ENCODE measurements at regions not wholly inside any gene's neighbourhood (a gene's known extent, or its start where the extent isn't known, plus 50 kb on each side); places are given as distances from the start of the nearest gene placed in this dataset.
"Not testable (repeated sequence)": the region's sequence is repeated elsewhere in the genome, so short reads cannot be mapped to it uniquely, and the experiment has no call there.

DNA sequence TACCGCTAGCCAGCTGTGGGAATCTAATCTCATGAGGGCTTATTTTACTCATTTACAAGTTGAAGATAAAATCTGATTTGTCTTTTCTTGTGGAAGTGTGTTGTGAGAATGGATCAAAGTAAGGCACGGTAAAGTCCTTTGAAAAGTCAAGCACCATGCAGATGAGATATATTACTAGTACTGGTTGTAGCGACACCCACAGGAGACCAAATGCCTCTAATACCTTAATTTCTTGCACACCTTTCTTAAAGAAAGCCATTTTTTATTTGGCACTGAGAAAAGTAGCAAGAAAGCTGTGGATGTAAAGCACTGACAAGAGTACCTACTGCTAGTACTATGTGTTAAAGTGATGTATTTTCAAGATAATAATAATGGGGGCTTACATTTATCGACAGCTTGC is 191.0 kb upstream of the MMS22L start:
- Histone ChIP-seq H3K27ac (ENCODE audit: low read length) (no peak overlapping the region), H3K4me3 (ENCODE audit: low read length) (no peak overlapping the region), H3K9me3 (ENCODE audit: control insufficient read depth, low read length) (no peaks in the 10 kb centered on the region), H3K27me3 (ENCODE audit: control insufficient read depth, insufficient read depth) (no peaks in the 10 kb centered on the region), H3K4me1 (ENCODE audit: control insufficient read depth, insufficient read depth, low read length) (no peaks in the 10 kb centered on the region)
- intact Hi-C loops (cut with DNase I), result no loop called here
- DNase-seq (no peak), ATAC-seq (no peak)
- WGBS, result 69% methylated on average over 4 of the region's 4 CpGs

DNA sequence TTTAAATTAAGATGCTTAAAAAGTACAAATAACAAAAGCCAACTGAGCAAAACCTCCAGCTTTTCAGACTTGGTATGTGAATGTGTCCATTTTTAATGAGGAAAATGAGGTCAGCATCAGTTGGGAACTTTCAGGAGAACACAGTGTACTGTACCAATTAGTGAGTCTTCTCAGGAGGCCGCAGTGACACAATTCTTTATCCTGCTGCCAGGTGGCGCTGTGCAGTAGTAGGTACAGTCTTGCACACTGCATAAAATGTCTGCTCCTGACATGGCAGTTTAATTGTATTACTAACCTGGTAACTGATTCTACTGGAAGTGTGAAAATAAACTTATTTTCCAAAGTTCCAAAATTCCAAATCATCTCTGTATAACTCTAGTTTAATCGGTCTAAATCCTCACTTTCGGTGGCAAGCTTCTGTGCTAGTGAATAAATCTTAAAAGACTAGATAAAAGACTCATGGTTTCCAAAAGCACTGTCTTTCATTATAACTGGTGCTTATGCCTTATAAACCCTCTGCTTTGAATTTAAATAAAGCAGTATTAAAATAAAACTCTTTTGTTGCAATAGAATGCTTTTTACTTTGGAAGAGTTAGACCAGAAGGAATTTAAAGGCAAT is 214.8 kb upstream of the MMS22L start:
- 26% methylated on average over 4 of the region's 4 CpGs for WGBS

GRCh38 chr6:97501853-97502252 is 218.8 kb upstream of the MMS22L start:
- DNase-seq (no peak), ATAC-seq (no peak)
- intact Hi-C loops (cut with DNase I), result no loop called here
- Histone ChIP-seq H3K27ac (ENCODE audit: low read length) (no peak overlapping the region), H3K27me3 (ENCODE audit: control insufficient read depth, insufficient read depth) (no peaks in the 10 kb centered on the region), H3K4me3 (ENCODE audit: low read length) (no peak overlapping the region), H3K9me3 (ENCODE audit: control insufficient read depth, low read length) (no peaks in the 10 kb centered on the region), H3K4me1 (ENCODE audit: control insufficient read depth, insufficient read depth, low read length) (no peaks in the 10 kb centered on the region)
- WGBS, result 29% methylated on average over 2 of the region's 2 CpGs

More for the DNA sequence above, 214.8 kb upstream of the MMS22L start:
- H3K9me3 ChIP-seq (ENCODE audit: control insufficient read depth, low read length), result no peaks in the 10 kb centered on the region
- ATAC-seq (peak; percentile 87 to 89), DNase-seq (peak; percentile 54 to 78 (median 77))
- intact Hi-C loops (cut with DNase I), result loop anchor here in 1 of 4 donors (10.0 kb wide), 1 partner anchor 1627 kb away; no protein-coding TSS in a partner anchor
- H3K27ac ChIP-seq (ENCODE audit: low read length), result no peak overlapping the region
- no peak overlapping the region for H3K4me3 ChIP-seq (ENCODE audit: low read length)
- H3K27me3 ChIP-seq (ENCODE audit: control insufficient read depth, insufficient read depth), result no peaks in the 10 kb centered on the region
- H3K4me1 ChIP-seq (ENCODE audit: control insufficient read depth, insufficient read depth, low read length), result no peaks in the 10 kb centered on the region

DNA sequence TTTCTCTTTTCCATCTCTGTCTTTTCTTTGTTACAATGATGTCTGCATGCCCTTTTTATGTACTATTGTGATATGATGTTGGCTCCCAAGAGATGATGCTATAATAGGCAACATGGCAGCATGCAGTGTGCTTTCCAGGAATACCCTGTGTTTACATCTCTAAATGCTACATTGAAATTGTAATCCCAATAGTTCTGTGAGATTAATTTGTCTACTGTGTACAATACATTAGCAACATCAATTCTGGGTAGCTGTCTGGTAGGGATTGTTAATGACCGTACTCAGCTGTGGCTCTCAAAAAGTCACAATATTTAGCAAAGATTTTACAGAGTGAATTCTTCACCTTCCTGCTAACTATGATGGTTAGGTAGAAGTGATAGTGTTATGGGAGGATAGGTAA is 225.6 kb upstream of the MMS22L start:
- H3K4me3 ChIP-seq (ENCODE audit: low read length), result no peak overlapping the region
- H3K27me3 ChIP-seq (ENCODE audit: control insufficient read depth, insufficient read depth), result no peaks in the 10 kb centered on the region
- H3K9me3 ChIP-seq (ENCODE audit: control insufficient read depth, low read length), result no peaks in the 10 kb centered on the region
- 88% methylated on average over 1 of the region's 1 CpG for WGBS
- intact Hi-C loops (cut with DNase I), result no loop called here
- no peaks in the 10 kb centered on the region for H3K4me1 ChIP-seq (ENCODE audit: control insufficient read depth, insufficient read depth, low read length)
- ATAC-seq (no peak), DNase-seq (no peak)
- H3K27ac ChIP-seq (ENCODE audit: low read length), result no peak overlapping the region

DNA sequence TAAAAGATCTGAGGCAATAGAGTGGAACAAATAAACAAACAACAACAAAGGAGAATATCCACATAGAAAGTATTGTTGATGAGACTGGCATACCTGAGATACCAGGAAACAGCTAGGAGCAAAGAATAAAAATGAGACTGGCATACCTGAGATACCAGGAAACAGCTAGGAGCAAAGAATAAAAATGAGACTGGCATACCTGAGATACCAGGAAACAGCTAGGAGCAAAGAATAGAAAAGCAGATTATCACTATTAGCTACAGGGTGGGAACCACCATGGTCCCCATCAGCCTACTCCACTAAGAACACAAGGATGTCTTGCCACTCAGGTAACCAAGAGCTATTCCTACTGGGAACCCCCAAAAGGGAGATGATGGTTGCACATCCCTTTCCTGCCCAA is 230.2 kb upstream of the MMS22L start:
- H3K4me3 ChIP-seq (ENCODE audit: low read length); H3K27ac ChIP-seq (ENCODE audit: low read length); DNase-seq; H3K9me3 ChIP-seq (ENCODE audit: control insufficient read depth, low read length); intact Hi-C loops (cut with DNase I); ATAC-seq; H3K4me1 ChIP-seq (ENCODE audit: control insufficient read depth, insufficient read depth, low read length); H3K27me3 ChIP-seq (ENCODE audit: control insufficient read depth, insufficient read depth): not testable (repeated sequence)

DNA sequence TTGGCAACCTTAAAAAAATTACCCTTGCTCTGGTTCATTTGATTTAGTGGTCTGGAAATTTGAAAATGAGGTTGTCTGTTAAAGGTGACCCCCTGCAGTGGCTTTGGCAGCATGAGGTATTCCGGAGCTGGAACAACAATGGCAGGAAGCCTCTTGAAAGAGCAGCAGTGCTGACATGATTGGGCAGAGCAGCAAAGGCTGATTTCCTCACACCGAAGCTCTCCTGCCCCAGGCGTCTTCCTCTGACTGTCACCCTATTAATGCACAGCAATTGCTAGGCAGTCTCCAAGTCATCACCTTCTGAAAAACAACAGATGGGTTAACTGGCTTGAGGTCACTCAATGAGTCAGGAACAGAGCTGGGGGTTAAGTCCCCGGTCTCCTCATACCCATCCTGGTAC is 241.8 kb upstream of the MMS22L start:
- Histone ChIP-seq H3K27me3 (ENCODE audit: control insufficient read depth, insufficient read depth) (no peaks in the 10 kb centered on the region), H3K9me3 (ENCODE audit: control insufficient read depth, low read length) (no peaks in the 10 kb centered on the region), H3K4me3 (ENCODE audit: low read length) (no peak overlapping the region), H3K27ac (ENCODE audit: low read length) (no peak overlapping the region), H3K4me1 (ENCODE audit: control insufficient read depth, insufficient read depth, low read length) (no peaks in the 10 kb centered on the region)
- ATAC-seq, result no peak
- 24% methylated on average over 4 of the region's 4 CpGs for WGBS
- intact Hi-C loops (cut with DNase I), result no loop called here
- DNase-seq, result no peak

GRCh38 chr6:97535800-97536199 is 252.8 kb upstream of the MMS22L start:
- ATAC-seq (no peak), DNase-seq (no peak)
- no peak overlapping the region for H3K4me3 ChIP-seq (ENCODE audit: low read length)
- intact Hi-C loops (cut with DNase I), result no loop called here
- 91% methylated on average over 2 of the region's 2 CpGs for WGBS
- no peaks in the 10 kb centered on the region for H3K27me3 ChIP-seq (ENCODE audit: control insufficient read depth, insufficient read depth)
- no peaks in the 10 kb centered on the region for H3K4me1 ChIP-seq (ENCODE audit: control insufficient read depth, insufficient read depth, low read length)
- H3K27ac ChIP-seq (ENCODE audit: low read length), result no peak overlapping the region
- H3K9me3 ChIP-seq (ENCODE audit: control insufficient read depth, low read length), result no peaks in the 10 kb centered on the region

GRCh38 chr6:97548354-97548753 is 265.3 kb upstream of the MMS22L start:
- no peaks in the 10 kb centered on the region for H3K9me3 ChIP-seq (ENCODE audit: control insufficient read depth, low read length)
- no peak overlapping the region for H3K27ac ChIP-seq (ENCODE audit: low read length)
- no peak overlapping the region for H3K4me3 ChIP-seq (ENCODE audit: low read length)
- intact Hi-C loops (cut with DNase I), result no loop called here
- H3K27me3 ChIP-seq (ENCODE audit: control insufficient read depth, insufficient read depth), result no peaks in the 10 kb centered on the region
- H3K4me1 ChIP-seq (ENCODE audit: control insufficient read depth, insufficient read depth, low read length), result no peaks in the 10 kb centered on the region
- ATAC-seq, result no peak
- DNase-seq, result no peak
- 67% methylated on average over 1 of the region's 1 CpG for WGBS

- no peaks in the 10 kb centered on the region for H3K27me3 ChIP-seq (ENCODE audit: control insufficient read depth, insufficient read depth)
- H3K9me3 ChIP-seq (ENCODE audit: control insufficient read depth, low read length), result no peaks in the 10 kb centered on the region
- ATAC-seq, result no peak
- intact Hi-C loops (cut with DNase I), result no loop called here
- WGBS, result 27% methylated on average over 1 of the region's 1 CpG
- no peak overlapping the region for H3K4me3 ChIP-seq (ENCODE audit: low read length)
- H3K4me1 ChIP-seq (ENCODE audit: control insufficient read depth, insufficient read depth, low read length), result no peaks in the 10 kb centered on the region
- DNase-seq, result no peak
- H3K27ac ChIP-seq (ENCODE audit: low read length), result no peak overlapping the region
Observed at GRCh38 chr6:97557355-97557754, 274.3 kb upstream of the MMS22L start.

- intact Hi-C loops (cut with DNase I), result no loop called here
- WGBS, result 83% methylated on average over 5 of the region's 5 CpGs
- H3K9me3 ChIP-seq (ENCODE audit: control insufficient read depth, low read length), result no peaks in the 10 kb centered on the region
- no peaks in the 10 kb centered on the region for H3K4me1 ChIP-seq (ENCODE audit: control insufficient read depth, insufficient read depth, low read length)
- H3K4me3 ChIP-seq (ENCODE audit: low read length), result no peak overlapping the region
- H3K27me3 ChIP-seq (ENCODE audit: control insufficient read depth, insufficient read depth), result no peaks in the 10 kb centered on the region
- DNase-seq, result no peak
- H3K27ac ChIP-seq (ENCODE audit: low read length), result no peak overlapping the region
- no peak for ATAC-seq
Observed at GRCh38 chr6:97563529-97563928, 280.5 kb upstream of the MMS22L start.

DNA sequence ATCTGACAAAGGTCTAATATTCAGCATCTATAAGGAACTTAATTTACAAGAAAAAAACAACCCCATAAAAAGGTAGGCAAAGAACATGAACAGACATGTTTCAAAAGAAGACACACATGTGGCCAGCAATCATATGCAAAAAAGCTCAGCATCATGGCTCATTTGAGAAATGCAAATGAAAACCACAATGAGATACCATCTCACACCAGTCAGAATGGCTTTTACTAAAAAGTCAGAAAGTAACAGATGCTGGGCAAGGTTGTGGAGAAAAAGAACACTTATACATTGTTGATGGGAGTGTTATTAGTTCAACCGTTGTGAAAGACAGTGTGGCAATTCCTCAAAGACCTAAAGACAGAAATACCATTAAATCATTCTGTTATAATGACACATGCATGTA is 289.9 kb upstream of the MMS22L start:
- Histone ChIP-seq H3K27ac (ENCODE audit: low read length) (no peak overlapping the region), H3K9me3 (ENCODE audit: control insufficient read depth, low read length) (no peaks in the 10 kb centered on the region), H3K4me1 (ENCODE audit: control insufficient read depth, insufficient read depth, low read length) (no peaks in the 10 kb centered on the region), H3K4me3 (ENCODE audit: low read length) (no peak overlapping the region), H3K27me3 (ENCODE audit: control insufficient read depth, insufficient read depth) (no peaks in the 10 kb centered on the region)
- ATAC-seq (no peak), DNase-seq (no peak)
- 83% methylated on average over 1 of the region's 1 CpG for WGBS
- intact Hi-C loops (cut with DNase I), result no loop called here

GRCh38 chr6:97586344-97586743 is 303.3 kb upstream of the MMS22L start:
- no peaks in the 10 kb centered on the region for H3K9me3 ChIP-seq (ENCODE audit: control insufficient read depth, low read length)
- ATAC-seq (no peak), DNase-seq (no peak)
- H3K4me3 ChIP-seq (ENCODE audit: low read length), result no peak overlapping the region
- no peaks in the 10 kb centered on the region for H3K27me3 ChIP-seq (ENCODE audit: control insufficient read depth, insufficient read depth)
- H3K27ac ChIP-seq (ENCODE audit: low read length), result no peak overlapping the region
- intact Hi-C loops (cut with DNase I), result no loop called here
- H3K4me1 ChIP-seq (ENCODE audit: control insufficient read depth, insufficient read depth, low read length), result no peaks in the 10 kb centered on the region
